Fibroblast of skin of right quadriceps (primary cell): ENCODE measurements at regions not wholly inside any gene's neighbourhood (a gene's known extent, or its start where the extent isn't known, plus 50 kb on each side); places are given as distances from the start of the nearest gene placed in this dataset.

ENCODE experiments used
- DNase-seq: peaks from one replicate; pipeline ENCODE4 v3.0.0-alpha.2; 2013

DNA sequence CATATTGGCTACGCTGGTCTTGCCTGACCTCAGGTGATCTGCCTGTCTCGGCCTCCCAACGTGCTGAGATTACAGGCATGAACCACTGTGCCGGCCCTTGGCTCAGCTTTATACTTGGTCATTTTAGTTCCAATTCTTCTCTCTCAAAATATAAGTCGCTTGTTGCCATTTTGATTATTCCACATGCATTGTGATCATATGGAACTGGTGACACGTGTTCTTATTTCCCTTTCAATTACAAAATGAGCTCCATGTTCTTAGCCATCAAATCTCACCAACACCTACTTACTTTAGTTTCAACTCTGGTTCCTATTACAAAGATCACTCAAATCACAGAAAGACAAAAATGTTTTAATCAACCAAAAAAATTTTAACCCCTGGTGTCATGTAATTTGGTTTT, 1711.7 kb downstream of the TP53TG3F start:
- DNase-seq = no peak

DNA sequence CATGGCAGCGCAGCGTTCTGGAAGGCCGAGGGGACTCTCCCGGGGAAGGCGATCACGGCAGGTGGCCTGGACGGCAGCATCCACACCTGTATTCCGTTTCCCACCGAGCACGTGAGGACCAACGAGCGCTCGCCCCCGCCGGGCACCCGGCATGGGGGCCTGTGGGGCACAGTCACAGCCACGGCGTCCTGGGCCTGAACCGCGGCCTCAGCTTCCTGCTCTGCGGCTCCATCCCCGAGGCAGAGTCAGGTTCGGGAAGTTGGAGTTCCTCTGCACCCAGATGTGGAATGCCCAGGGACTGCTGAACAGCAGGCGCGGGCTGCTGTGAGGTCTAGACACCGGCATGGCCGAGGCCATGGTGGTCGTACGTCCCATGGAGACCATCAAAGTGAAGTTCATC, 1713.9 kb downstream of the TP53TG3F start:
- DNase-seq = no peak

DNA sequence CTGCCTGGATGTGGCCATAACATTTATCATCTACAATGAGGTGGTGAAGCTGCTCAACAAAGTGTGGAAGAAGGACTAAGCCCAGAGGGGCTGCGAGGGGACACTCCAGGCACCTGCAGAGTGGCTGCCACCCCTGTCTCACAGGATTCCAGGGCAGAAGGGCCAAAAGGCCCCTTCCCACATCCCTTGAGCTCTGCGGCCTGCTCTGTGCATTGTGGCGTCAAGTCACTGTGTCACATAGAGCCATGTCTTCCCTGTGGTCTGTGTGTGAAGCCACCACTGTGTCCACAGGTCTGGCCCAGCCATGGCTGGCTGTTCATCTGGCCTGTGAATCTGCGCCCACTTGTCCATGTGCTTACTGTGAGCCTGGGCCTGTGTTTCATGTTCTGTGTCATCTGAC, 1714.6 kb downstream of the TP53TG3F start:
- no peak for DNase-seq

DNA sequence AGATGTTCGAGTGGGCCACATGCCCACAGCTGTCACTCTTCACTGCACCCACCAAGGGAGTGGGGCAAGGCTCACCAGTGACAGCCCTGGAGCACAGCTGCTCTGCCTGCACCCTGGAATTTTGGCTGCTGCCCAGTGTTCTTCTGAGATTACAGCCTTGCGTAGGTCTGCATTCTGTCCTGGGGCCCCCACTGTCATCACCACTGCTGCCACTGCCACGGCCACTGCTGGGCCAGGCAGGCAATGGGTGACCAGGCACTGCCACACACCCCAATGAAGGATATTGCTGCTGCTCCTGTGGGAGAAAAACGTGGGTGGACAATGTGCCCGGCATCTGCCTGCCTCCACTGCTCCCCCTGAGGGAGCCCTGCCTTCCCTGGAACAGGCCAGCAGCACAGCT, 1717.0 kb downstream of the TP53TG3F start:
- no peak for DNase-seq

DNA sequence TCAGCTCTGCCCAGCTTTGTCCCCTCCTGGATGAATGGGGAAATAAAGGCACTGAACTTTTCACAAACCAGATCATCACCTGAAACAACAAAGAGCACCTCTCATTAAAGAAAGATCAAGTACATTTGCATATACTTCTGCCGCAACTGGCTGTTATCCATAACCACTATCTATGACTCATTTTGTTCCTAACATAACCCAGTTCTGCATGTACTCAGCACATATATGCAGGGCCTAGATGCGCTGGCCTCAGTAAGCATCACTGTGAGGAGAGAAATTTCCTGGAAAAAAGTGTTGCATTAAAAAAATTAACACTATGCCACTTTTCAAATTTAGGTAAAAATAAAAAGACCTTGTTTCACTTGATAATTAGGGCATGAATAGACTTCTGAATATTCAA, 1718.4 kb downstream of the TP53TG3F start:
- DNase-seq = no peak

DNA sequence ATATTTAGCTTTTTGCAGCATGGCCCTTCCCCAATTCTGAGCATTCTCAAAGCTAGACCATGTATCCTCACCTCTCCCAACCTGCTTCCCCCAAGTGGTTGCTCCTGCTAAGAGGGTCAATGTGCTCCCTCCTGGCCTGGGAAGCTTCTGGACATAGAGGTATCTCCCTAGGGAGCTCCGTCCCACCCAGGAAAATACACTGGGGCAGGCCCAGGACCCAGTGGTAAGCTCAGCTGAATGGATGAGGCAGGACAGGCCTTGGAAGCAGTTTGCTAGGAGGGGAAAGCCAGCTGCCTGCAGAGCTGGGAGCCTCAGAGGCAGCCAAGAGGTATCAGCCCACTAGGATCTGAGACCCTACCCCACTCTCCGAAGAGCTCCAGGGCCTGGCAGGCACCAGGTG, 1721.6 kb downstream of the TP53TG3F start:
- DNase-seq = no peak

DNA sequence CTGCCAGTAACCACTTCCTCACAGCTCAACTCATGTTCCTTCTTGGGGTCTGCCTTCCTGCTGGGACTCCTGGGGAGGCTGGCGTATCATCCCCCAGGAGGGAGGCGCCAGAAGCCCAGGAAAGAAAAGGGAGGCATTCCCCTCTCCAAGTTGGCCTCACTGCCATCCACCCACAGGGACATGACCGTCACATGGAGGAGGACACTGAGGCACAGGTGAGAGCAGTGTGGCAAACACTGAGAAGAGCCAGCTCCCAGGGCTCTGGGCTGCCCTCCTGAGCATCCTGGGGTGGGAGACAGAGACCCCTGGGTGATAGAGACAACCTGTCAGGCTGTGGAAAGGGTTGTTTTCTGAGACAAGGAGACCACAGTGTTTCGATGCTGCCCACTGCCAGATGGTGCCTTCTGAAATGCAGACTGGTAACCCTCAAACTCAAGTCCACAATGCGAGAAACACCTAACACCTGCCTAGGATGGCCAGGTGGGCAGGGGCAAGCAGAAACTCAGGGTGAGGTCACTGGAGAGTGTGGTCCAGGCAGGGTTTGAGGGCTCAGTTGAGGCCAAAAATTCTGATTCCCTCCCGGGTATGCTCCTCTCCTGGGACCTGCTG, 1722.1 kb downstream of the TP53TG3F start:
- no peak for DNase-seq

DNA sequence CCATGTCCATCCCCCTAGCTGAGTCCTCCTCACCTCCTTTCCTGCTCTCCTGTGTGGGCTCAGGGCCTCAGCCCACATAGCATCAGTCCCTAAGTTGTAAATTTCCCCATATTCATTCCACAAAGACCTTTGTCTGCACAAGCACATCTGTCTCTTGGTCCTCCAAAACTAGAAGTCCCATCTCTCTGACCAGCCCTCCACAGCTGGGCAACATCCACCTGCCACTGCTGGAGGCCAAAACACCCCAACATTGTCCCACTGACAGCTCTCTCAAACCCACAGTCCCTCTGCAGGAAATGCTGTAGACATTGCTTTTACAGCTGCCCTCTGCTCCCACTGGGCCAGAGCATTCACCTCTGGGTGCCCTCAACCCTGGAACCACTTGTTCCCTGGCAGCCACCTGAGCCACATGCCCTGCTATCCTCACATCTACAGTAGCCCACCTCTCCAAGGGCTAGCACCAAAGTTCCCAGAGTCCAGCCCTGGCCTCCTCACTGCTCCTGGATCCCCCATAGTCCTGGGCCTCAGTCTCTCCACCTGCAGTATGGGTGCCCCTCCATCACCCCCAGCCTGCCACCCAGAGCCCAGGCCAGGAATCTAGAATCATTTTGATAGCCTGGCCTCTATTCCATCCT, 1722.7 kb downstream of the TP53TG3F start:
- no peak for DNase-seq

DNA sequence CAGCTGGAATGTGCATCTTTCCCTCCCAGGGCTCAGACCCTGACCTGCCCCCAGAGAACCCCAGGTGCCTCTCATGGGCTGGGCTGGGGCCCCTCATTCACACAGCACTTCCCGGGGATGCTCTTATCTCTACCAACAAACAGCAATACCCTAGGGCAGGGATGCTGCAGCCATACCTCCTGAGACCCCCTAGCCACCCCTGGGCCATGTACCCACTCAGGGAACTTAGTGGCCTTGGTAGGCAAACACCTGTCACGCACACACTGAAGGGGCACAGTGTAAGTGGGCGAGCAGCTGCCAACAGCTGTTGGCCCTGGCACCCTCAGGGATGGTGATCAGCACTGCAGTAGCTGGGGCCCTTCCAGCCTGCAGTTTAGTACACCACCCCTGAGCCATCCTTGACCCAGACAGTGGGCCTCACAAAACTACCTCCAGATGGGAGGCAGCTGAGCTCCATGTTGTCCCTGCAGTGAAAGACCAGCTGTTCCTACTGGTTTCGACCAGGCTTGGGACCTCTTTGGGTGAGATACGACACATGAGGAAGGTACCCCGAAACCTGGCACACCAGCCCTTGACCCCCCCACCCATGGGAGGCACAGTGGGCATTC, 1723.6 kb downstream of the TP53TG3F start:
- DNase-seq = no peak

DNA sequence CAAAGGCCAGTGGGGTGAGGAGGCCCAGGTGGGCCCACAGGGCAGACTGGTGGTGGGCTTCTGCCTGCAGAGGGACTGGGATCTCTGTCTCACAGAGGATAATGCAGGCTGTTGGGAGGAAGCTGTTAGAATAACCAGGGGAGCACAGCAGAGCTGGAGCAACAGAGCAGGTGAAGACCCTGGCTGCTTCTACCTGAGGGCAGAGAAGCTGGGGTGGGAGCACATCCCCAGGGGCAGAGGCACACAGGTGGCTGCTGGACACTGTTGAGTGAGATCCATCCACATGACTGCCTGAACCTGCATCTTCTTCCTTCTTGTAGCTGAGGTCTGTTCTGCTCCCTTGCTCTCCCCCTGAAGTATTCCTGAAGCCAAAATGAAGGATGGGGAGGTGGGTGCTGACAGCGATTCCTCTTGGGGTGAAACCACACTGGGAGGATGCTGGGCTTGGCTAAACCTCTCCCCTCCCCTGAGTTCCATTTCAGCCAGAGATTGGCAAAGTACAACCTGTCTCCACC, 1725.0 kb downstream of the TP53TG3F start:
- no peak for DNase-seq

DNA sequence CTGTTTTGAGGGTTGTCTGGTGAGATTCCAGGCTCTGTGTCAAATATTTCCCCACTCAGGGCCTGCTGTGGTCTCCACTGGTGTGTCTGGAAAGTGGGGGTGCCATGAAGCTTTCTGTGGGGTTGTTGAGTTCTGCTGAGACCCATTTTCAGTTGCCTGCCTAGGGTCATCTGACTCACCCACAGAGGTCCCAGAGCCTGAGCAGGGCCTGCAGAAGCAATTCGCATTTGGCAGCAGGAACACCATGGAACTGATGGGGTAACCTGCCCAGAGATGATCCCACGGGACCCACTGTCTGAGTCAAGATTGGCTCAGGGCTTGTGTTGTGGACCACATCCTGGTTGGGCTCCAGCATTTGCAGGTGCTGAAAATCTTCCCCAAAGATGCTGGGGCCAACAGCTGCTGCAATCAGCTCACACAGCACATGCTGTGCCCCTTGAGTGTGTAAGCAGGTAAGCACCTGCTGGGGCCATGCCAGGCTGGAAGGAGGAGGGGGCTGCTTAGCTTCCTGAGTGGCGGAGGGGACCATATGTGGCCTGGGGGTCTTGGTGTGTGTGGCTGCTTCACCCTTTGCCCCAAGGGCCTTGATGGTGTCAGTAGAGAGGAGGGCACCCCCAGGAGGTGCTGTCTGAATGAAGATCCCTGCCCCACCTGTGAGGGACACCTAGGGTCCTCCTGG, 1726.1 kb downstream of the TP53TG3F start:
- no peak for DNase-seq

DNA sequence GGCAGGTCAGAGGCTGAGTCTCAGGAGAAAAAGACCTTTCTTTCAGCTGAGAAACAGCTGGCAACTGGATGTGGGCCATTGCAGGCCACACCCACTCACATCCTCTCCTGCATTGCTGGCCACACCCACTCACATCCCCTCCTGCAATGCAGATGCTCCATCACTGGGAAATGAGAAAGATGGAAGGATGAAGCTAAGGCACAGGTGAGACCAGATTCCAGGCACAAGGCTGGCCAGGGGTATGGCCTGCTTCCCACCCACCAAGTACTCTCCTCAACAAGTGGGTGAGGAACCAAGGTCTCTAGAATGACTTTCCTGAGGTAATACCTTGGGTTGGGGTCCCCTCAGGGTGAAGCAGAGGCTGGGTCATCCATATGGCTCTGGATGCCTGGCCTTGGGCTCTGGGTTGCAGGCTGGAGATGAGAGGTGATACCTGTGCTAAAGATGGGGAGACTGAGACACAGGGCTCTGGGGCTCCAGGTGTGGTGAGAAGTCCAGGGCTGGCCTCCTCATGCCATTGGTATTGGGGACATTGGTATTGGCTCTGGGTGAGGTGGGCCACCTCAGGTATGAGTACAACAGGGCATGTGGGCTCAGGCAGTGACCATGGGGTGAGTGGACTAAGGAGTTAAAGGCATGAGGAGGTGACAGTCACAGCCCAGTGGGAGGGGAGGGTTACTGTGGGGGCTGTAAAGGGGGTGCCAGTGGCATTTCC, 1726.8 kb downstream of the TP53TG3F start:
- no peak for DNase-seq

DNA sequence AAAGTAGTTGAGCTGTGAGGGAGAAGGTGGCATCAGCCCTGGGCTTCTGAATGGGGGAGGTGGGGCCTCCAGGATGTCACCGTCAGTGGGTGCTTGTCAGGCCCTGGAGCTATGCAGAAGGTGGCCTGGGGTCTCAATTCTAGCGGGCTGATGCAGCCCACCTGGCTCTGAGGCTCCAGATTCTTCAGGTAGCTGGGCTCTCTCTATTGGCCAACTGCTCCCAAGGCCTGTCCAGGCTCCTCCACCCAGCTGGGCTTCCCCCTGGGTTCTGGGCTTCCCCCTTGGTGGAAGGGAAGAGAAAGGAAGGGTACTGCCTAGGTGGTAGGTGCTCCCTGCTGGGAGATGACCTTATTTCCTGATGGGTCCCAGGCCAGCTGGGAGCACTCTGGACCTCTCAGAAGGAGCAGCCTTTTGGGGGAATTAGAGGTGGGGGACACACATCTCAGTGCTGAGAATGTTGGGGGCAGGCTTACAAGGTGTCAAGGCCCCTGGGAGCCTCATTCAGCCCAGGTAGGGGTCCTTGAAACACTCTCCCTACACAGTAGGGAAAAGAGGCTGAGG, 1728.3 kb downstream of the TP53TG3F start:
- DNase-seq = no peak

DNA sequence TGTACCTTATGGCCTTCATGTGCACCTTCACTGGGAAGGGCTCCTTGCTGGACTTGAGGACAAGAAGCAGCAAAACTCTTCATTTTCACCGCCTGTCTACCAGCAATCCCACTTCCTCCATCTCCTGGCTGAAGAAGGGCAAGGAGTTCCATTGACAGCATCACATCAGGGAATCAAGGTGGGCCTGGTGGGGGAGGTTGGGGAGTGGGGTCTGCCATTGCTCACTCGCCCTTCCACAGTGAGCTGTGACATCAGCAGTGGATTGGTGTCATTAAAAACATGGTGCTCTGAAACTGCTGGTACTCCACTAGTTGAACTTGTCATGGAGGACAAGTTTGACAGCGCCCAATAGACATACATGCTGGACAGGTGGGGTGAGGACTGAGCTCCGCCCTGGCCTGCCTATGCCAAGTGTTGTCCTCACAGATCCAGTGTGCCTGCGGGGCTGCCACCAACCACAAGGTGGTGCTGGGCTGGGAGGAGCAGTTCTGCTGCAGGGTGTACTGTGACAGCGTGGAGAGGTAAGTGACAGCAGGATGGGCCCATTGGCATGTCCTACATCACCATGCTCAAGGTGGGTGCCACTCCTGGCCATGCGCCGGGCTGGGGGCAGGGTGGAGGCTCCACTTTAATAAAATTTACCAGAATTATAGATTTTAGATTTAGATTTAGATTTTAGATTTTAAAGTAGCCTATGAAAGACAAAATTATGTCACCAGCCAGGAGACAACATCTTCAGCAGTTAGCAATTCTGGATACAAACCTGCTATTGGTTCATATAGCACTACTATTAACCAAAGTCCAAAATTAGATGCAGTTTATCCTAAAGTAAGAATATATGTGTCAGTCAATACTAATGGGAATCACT, 1729.1 kb downstream of the TP53TG3F start:
- no peak for DNase-seq

DNA sequence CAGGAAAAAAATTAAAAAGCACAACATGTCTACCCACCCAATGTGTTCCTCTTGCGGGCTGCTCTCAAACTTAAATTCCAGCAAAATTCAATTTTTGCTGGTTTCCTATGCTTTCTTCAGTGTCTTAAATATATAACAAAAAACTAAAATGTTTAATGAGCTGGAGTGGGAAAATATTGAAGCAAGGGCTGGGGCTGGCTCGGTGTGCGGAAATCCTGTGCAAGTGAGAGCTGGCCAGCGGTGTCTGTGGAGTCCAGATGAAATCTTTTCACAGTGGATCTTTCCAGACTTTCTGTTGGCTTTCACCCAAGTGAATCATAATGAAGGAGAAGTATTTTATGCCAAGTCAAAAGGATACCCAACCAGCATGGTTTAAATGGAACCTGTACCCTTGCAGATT, 1733.6 kb downstream of the TP53TG3F start:
- no peak for DNase-seq

DNA sequence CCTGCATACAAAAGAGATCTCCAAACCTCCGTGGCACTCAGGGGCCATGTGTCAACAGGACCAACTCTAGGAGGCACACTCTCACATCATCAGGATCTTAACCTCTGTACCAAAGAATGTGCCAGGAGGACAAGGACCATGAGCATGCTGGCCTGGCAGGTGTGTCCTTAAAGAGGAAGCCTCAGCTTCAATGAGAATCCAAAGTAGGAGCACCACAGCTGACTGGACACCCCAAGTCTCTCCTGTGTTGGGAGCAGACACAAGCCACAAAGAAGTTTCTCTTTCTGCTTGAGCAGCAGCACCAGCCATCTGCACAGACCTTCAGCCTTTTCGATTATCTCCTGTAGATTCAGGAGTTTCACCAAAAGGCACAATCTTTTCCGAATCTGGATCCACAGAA, 1734.5 kb downstream of the TP53TG3F start:
- no peak for DNase-seq

DNA sequence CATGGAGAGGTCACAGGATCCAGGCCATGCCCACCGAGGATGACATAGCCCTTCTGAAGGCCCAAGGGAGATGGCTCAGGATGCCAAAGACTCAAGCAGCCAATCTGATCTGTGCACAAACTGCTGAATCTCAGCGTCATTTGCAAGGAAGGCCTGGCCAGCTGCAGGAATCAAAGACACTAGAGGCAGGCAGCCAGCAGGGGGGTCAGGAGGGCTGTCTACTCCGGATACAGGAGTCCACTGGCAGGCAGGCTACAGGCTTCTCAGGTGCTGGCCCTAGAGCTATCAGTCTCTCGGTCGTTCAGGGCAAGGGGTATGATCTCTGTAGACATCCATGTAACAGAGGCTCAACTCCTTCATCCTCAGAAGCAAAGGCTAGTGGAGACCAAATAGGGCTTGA, 1735.3 kb downstream of the TP53TG3F start:
- no peak for DNase-seq

DNA sequence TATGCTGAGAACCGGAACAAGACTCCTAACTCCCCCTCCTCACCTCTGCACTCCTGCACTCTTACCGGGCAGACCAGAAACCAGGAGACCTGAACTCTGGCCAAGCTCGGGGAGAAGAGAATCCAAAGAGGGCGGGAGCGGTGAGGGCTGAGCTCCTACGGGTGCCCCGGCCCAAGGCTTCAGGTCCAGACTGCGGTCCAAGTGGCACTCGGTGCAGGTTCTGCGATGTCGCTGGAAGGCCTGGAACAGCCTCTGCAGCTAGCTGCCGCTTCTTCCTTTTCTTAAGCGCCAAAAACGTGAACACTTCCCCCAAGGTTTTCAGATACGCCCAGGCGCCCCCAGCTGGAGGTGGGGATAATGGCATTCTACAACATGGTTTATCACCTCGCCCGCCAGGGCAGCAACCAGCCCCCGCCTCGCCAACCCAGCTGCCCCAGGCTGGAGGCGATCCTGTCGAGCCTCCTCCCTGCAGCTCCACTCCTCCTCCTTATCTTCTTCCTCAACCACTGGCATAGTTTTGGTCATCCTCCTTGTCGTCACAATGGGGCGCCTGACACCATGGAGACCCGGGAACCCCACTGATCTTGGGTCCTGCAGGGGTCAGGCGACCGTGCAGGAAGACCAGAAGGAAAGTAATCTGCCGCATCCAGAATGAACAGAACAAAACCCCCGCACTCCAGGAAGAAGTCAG, 1735.9 kb downstream of the TP53TG3F start:
- DNase-seq = no peak

DNA sequence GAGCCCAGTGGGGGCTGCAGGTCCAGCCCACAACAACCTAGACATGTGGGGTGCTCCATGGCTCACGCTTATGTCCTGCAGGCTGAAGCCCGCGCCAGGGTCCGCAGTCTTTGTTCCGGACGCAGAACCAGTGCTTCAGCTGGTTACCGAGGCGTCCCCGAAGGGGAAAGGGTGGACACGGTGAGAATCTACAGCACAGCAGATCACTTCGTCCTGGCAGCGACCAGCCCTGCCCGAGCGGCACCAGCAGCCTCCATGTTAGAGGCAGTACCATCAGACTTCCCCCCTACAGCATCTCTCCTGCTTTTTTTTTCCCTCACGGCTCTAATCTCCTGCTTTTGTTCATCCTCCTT, 1736.4 kb downstream of the TP53TG3F start:
- no peak for DNase-seq

DNA sequence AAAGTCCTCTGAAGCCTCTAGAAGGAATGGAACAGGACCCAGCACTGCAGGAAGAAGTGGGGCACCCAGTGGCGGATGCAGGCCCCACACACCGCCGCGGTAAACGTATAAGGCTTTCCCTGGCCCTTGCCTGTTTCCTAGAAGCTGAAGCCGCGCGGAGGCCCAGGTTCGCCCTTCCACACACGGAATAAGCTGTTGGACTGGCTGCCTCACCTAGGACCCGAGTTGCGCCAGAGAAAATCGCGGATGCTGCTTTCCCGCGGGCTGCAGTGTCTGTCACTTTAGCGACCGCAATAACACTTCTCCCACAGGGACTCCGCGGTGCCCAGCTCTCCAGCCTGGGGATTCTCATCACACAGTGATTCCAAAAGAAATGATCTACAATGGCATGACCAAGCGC, 1736.9 kb downstream of the TP53TG3F start:
- DNase-seq = no peak

DNA sequence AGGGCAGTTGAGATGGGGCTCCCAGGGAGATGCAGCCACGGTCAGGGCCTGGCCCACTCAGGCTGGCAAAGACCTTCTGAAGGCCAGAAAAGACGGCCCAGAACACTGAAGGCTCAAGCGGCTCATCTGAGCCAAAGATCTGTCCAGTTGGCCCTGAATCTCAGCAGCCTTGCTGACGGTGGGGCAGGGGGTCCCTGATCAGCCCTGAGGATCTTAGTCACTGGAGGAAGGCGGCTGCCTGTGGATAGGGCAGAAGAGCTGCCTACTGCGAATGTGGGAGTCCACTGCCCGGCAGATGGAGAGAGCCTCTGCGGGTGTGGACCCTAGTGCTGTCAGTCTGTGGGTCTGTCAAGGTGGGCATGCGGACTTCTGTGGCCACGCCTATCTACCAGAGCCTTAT, 1738.2 kb downstream of the TP53TG3F start:
- DNase-seq = no peak
